Naive thymus-derived CD8-positive, alpha-beta T cell (primary cell): ENCODE measurements at regions not wholly inside any gene's neighbourhood (a gene's known extent, or its start where the extent isn't known, plus 50 kb on each side); places are given as distances from the start of the nearest gene placed in this dataset.

Source experiments
- ATAC-seq, 2 donors: fragments of 150-1000 bp; cut with Tn5 transposase in 1 of 2; sonication (Bioruptor Pico), chemical (Tn5 transposase) in 1 of 2; 1 replicate in 1 of 2; 2 replicates in 1 of 2; pipeline ENCODE4 v1.10.0; 2021; ENCODE audit warnings: mild to moderate bottlenecking in 2 of 2, moderate library complexity in 2 of 2
- POLR2A ChIA-PET: fragments of 350-600 bp; sonication (Branson Sonifier 250); formaldehyde crosslinking; loops from one replicate; lab custom pipeline; 2021; ENCODE audit warnings: antibody characterized with exemption; lab: Charles Lee
- DNase-seq, 10 donors: peaks; one replicate each; pipeline versions ENCODE4 v3.0.0 to v3.0.0-alpha.2; 2020 to 2022
- H3K27ac Mint-ChIP-seq, 10 donors: one replicate each; pipeline ENCODE4 v1.8.0; 2020 to 2022; ENCODE audit warnings: mild to moderate bottlenecking in 10 of 10, mixed read lengths in 10 of 10, moderate library complexity in 4 of 10, inconsistent platforms in 1 of 10
- H3K27me3 Mint-ChIP-seq, 5 donors: one replicate each; pipeline ENCODE4 v1.8.0; 2021 to 2022; ENCODE audit warnings: mixed read lengths in 5 of 5
- H3K36me3 Mint-ChIP-seq, 3 donors: one replicate each; pipeline ENCODE4 v1.8.0; 2020 to 2022; ENCODE audit warnings: mixed read lengths in 3 of 3, mild to moderate bottlenecking in 2 of 3, inconsistent platforms in 1 of 3
- H3K4me1 Mint-ChIP-seq, 4 donors: one replicate each; pipeline ENCODE4 v1.8.0; 2021 to 2022; ENCODE audit warnings: mixed read lengths in 4 of 4
- H3K4me3 Mint-ChIP-seq, 10 donors: one replicate each; pipeline ENCODE4 v1.8.0; 2020 to 2022; ENCODE audit warnings: mild to moderate bottlenecking in 10 of 10, mixed read lengths in 10 of 10, moderate library complexity in 6 of 10, inconsistent platforms in 1 of 10
- H3K9me3 Mint-ChIP-seq, 9 donors: one replicate each; pipeline ENCODE4 v1.8.0; 2020 to 2022; ENCODE audit warnings: mixed read lengths in 9 of 9, mild to moderate bottlenecking in 3 of 9, inconsistent platforms in 1 of 9, moderate library complexity in 1 of 9

DNA sequence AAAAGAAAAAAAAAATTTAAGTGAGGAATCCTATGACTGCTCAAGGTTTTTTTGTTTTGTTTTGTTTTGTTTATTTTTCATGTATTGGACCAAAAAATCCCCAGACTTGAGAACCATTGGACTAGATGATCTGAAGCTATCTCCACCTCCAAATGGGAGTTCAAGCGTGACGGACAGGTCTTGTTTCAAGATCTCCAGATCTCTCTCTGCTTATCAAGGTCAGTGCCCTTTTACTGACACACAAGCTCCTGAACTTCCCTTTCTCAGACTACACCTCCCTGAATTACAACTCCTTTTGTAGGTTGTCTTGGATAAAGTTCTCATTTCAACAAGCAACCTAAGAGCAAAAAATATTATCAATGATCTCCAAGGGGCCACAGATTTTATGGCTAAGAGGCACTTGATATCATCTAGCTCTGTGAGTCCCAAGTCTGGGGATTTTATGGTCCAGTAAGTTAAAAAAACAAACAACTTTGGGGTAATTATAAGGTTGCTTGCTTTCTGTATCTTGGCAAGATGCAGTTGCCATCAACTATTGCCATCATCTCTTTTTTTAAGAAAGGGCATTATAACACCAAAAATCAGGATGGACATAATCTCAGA, 396.0 kb upstream of the ATP5MC3 start:
- POLR2A ChIA-PET = no interaction called here
- Mint-ChIP-seq H3K9me3 (peaks cover 0 to 6% (median 0%) of the 10 kb centered on the region in 9 donors), H3K27me3 (peaks cover 4 to 24% (median 9%) of the 10 kb centered on the region in 5 donors), H3K4me3 (no peak overlapping the region), H3K4me1 (peaks cover 2 to 24% (median 13%) of the 10 kb centered on the region in 4 donors), H3K36me3 (peaks cover 0 to 3% (median 0%) of the 10 kb centered on the region in 3 donors), H3K27ac (no peak overlapping the region)
- ATAC-seq = no peak
- DNase-seq = no peak

DNA sequence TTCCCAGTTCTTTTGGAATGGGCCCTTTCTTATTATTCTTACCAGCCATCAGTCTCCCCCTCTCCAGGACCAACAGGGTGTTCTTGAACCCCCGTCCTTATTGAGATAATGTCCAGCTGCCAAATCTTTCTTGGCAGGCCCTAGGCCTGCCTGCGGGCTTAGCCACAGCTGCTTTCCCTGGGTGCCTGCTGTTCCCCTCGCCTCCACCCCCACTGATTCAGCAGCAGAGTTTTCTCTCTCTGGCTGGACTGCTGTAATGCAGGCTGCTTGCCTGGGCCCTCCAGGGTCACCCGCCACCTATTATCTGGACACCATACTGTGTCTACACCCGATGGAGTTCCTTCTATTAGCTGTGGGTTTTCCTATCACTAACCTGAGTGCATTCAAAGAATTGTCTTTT, 395.4 kb upstream of the ATP5MC3 start:
- H3K36me3 Mint-ChIP-seq = peaks cover 0 to 3% (median 0%) of the 10 kb centered on the region in 3 donors
- peaks cover 0 to 6% (median 0%) of the 10 kb centered on the region in 9 donors for H3K9me3 Mint-ChIP-seq
- peaks cover 2 to 24% (median 13%) of the 10 kb centered on the region in 4 donors for H3K4me1 Mint-ChIP-seq
- H3K4me3 Mint-ChIP-seq = no peak overlapping the region
- DNase-seq = no peak
- peak overlapping the region in 2 of 10 donors; percentile 33 to 50 for H3K27ac Mint-ChIP-seq
- H3K27me3 Mint-ChIP-seq = peaks cover 5 to 24% (median 9%) of the 10 kb centered on the region in 5 donors
- no peak for ATAC-seq
- POLR2A ChIA-PET = no interaction called here

DNA sequence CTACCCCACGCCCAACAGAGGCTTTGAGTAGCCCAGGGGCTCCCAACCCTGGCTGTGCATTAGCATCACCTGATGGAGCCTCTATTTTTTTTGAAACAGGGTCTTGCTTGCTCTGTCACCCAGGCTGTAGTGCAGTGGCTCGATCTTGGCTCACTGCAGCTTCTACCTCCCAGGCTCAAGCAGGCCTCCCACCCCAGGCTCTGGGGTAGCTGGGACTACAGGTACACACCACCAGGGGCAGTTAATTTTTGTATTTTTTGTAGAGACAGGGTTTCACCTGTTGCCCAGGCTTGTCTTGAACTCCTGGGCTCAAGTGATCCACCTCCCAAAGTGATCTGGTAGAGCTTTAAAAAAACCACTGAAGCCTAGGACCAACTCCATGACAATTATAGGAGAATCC, 394.8 kb upstream of the ATP5MC3 start:
- Mint-ChIP-seq H3K27ac (peak overlapping the region in 3 of 10 donors; percentile 54 to 65 (median 60)), H3K27me3 (peaks cover 6 to 27% (median 9%) of the 10 kb centered on the region in 5 donors), H3K4me3 (peak overlapping the region in 3 of 10 donors; percentile 26 to 37 (median 29)), H3K9me3 (peaks cover 0 to 6% (median 0%) of the 10 kb centered on the region in 9 donors), H3K36me3 (peaks cover 0 to 3% (median 0%) of the 10 kb centered on the region in 3 donors), H3K4me1 (peaks cover 2 to 24% (median 13%) of the 10 kb centered on the region in 4 donors)
- POLR2A ChIA-PET = no interaction called here
- DNase-seq (no peak), ATAC-seq (no peak)

DNA sequence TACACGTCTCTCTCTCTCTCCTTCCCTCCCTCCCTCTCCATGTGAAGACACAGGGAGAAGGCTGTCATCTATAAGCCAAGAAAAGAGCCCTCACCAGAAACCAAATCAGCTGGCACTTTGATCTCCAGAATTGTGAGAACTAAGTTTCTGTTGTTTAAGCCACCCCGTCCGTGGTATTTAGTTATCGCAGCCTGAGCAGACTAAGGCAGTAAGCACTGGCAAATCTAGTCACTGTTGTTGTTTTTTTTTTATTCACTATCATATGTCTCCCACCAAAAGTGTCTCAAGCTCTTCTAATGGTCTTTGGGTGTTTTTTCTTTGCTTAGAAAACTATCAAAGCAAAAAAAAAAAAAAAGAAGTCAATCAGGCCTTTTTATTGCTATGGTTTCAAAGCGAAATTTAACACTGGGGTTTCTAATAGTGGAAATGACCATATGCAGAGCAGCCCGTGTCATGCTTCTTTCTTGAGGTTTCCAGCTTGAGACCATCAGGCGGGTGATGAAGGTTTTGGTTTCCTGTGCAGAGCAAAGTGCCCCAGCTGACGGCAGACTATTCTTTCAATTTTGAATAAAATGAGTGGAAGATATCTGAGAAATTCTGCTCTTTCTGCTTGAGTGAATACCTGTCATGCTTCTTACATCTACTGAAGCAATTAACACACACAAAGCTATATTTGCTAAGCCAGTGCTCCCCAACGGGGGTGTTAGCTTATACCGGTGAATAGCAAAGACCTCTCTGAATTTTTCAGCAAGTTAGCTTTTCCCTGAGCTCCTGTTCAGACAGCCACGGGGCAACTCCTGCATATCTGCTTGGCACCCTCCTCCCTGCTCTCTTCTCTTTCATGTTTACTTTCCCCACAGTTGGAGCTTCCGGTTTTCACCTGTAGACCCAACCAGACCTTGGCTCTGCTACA, 394.1 kb upstream of the ATP5MC3 start:
- H3K4me1 Mint-ChIP-seq = peaks cover 2 to 24% (median 13%) of the 10 kb centered on the region in 4 donors
- H3K27me3 Mint-ChIP-seq = peaks cover 6 to 27% (median 9%) of the 10 kb centered on the region in 5 donors
- H3K36me3 Mint-ChIP-seq = peaks cover 0 to 3% (median 0%) of the 10 kb centered on the region in 3 donors
- H3K27ac Mint-ChIP-seq = peak overlapping the region in 3 of 10 donors; percentile 54 to 65 (median 60)
- POLR2A ChIA-PET = no interaction called here
- ATAC-seq (no peak), DNase-seq (peak in 1 of 10 donors; percentile 7)
- peaks cover 0 to 5% (median 0%) of the 10 kb centered on the region in 9 donors for H3K9me3 Mint-ChIP-seq
- peak overlapping the region in 4 of 10 donors; percentile 13 to 44 (median 32) for H3K4me3 Mint-ChIP-seq

DNA sequence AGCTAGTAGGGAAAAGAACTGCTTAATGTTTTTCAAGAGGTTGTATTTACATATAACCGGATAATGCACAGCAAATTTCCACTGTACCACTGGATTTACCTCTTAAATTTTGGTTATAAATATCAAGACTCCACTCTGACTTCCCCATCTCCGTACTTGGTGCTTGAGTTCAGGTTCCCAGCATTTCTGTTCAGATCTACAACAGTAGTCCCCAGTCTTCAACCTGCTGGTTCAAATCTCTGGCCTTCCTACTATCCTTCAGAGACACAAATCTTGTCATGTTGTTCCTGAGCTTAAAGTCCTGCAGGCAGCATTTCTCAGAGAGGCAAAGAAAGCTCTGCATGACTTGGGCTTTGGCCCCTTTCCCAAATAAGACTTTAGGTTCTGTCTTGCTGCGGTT, 392.6 kb upstream of the ATP5MC3 start:
- H3K9me3 Mint-ChIP-seq = no peaks in the 10 kb centered on the region
- POLR2A ChIA-PET = no interaction called here
- peaks cover 6 to 17% (median 9%) of the 10 kb centered on the region in 5 donors for H3K27me3 Mint-ChIP-seq
- H3K27ac Mint-ChIP-seq = no peak overlapping the region
- ATAC-seq = no peak
- H3K36me3 Mint-ChIP-seq = peaks cover 0 to 2% (median 0%) of the 10 kb centered on the region in 3 donors
- peaks cover 2 to 19% (median 13%) of the 10 kb centered on the region in 4 donors for H3K4me1 Mint-ChIP-seq
- DNase-seq = no peak
- no peak overlapping the region for H3K4me3 Mint-ChIP-seq

DNA sequence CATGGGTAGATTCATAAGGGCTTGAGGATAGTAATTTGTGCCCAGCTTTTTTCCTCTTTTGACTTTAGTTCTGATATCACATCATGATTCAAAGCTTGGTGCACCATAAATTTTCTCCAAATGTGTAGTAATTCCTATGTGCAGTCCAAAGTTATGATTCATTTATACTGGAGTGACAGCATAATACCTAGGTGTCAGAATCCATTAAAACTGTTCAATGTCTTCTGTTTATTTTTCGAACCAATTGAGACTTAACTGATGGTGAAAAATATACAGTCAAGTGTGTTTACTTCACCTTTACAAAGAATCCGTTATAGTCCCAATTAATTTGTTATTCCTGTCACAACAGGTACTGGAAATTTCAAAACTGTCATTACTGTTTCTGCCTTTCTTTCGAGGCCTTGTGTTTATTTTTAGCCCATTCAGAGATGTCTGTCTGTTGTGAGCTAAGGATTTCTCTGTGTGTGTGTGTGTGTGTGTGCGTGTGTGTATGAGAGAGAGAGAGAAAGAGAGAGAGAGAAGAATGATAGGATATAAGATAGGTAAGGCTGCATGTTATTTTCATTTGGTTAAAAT, 389.7 kb upstream of the ATP5MC3 start:
- peaks cover 0 to 15% (median 8%) of the 10 kb centered on the region in 5 donors for H3K27me3 Mint-ChIP-seq
- no peak for ATAC-seq
- no peaks in the 10 kb centered on the region for H3K9me3 Mint-ChIP-seq

DNA sequence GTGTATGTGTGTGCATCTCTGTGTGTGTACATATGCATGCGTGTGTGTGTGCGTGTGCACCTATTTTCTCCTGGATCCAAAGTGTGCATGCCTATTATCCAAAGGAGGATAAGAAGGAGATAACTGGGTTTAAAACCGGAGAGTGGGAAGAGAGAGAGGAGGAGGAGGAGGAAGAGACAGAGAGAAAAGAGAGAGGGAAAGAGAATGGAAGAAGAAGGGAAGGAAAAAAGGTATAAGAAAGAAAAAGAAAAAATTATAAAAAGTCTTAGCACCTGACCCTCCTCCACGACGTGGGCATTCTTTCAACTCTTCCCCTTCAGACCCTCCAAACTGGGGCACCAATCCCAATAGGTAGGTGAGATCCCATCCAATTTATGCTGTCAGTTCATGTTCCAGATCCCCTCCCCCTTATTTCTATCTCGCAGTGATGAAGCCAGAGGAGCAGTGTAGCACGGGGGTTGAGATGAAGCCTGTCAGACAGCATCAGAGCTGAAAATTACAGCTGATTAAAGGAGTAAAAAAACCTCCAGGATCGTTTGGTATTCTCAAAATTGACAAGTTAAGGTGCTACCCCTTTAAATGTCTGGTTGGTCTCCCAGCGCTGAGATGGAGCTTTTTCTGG, 386.7 kb upstream of the ATP5MC3 start:
- Mint-ChIP-seq H3K9me3 (peaks cover 0 to 1% (median 0%) of the 10 kb centered on the region in 9 donors), H3K4me1 (peaks cover 0 to 2% (median 0%) of the 10 kb centered on the region in 4 donors), H3K27me3 (peaks cover 0 to 9% (median 7%) of the 10 kb centered on the region in 5 donors), H3K36me3 (no peaks in the 10 kb centered on the region), H3K4me3 (no peak overlapping the region), H3K27ac (no peak overlapping the region)
- ATAC-seq = no peak
- no peak for DNase-seq
- POLR2A ChIA-PET = no interaction called here

More for the DNA sequence above, 389.7 kb upstream of the ATP5MC3 start:
- H3K36me3 Mint-ChIP-seq = no peaks in the 10 kb centered on the region
- no peak overlapping the region for H3K4me3 Mint-ChIP-seq
- POLR2A ChIA-PET = no interaction called here
- H3K4me1 Mint-ChIP-seq = peaks cover 2 to 14% (median 11%) of the 10 kb centered on the region in 4 donors
- no peak for DNase-seq
- H3K27ac Mint-ChIP-seq = no peak overlapping the region

DNA sequence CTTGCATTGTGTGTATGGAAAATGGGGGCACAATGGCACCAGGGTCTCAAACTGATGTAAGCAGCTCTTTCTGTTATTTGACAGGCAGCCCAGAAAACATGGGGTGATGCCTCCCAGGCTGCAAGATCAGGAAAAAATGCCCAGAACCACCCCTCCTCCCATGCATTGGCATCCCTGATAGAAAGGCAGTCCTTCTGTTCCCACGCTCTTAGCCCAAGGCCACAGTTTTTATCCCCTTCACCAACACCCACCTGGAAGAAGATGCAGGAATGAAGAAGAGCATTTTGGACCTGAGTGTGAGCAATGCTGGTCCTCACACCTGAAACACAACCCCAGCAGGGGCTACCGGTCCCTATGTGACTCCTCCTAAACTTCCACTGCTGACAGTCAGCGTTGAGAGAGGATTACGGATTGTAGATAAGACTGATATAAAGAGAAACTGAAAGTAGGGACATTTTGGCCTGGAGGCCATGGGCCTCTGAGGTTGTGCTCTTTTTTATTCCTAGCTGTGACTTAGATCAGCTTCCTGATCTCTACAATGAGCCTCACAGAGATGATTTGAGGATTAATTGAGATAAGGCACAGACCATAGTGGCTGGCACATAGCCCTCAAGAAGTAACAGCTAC, 386.0 kb upstream of the ATP5MC3 start:
- H3K36me3 Mint-ChIP-seq = no peaks in the 10 kb centered on the region
- POLR2A ChIA-PET = no interaction called here
- peaks cover 0 to 9% (median 7%) of the 10 kb centered on the region in 5 donors for H3K27me3 Mint-ChIP-seq
- peaks cover 0 to 2% (median 0%) of the 10 kb centered on the region in 4 donors for H3K4me1 Mint-ChIP-seq
- ATAC-seq (no peak), DNase-seq (no peak)
- peak overlapping the region in 1 of 10 donors; percentile 0 for H3K4me3 Mint-ChIP-seq
- peak overlapping the region in 1 of 10 donors; percentile 80 for H3K27ac Mint-ChIP-seq
- H3K9me3 Mint-ChIP-seq = peaks cover 0 to 1% (median 0%) of the 10 kb centered on the region in 9 donors

DNA sequence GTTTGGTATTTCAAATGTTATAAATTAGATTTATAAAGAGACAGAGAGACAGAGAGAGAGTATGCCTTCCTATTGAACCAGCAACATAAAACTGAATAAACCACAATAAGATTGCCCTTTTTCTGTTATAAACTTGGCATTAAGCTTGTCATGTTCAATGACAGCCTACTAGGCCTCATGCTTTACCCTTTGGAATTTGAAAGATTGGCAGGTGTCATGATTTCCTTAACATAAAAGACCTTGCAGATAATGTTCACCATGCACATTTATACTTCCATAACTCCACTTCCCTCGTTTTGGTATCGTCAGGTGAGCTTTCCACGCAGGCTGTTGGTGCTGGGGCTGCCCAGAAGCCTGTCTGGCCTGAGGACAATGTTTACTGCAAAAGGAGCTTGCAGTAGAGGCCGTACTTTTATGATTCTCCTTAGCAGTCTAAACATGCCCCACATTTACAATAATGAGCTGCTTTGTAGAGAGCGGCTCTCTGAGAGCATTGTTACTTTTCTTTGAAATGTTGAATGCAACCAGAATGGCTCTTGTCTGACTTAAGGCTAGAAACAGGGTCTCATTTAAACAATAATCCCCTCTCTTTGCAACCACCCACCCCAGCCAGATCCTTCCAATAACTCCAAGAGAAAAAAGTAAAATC, 379.1 kb upstream of the ATP5MC3 start:
- Mint-ChIP-seq H3K4me1 (no peaks in the 10 kb centered on the region), H3K27ac (no peak overlapping the region), H3K9me3 (peaks cover 0 to 1% (median 0%) of the 10 kb centered on the region in 9 donors), H3K4me3 (no peak overlapping the region), H3K36me3 (no peaks in the 10 kb centered on the region), H3K27me3 (peaks cover 5 to 23% (median 9%) of the 10 kb centered on the region in 5 donors)
- DNase-seq (no peak), ATAC-seq (no peak)
- POLR2A ChIA-PET = no interaction called here

DNA sequence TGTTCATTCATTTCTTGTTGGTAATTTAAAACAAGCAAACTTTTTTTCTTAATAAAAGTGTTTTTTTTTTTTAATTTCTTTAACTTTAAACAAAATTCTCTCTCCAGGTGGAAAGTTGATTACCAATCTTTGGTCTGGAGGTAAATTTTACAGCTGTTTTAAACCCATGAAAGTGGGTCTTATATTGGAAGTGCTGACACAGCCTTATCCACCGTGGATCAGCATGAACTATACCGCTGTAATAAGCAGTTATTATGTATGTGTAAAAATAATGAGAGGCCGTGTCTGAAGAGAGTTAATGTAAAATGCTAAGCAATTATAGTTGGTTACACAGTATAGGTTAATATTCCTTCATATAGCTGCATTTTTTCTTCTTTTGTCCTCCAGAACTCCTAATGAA, 378.1 kb upstream of the ATP5MC3 start:
- POLR2A ChIA-PET = no interaction called here
- no peak for DNase-seq
- H3K4me3 Mint-ChIP-seq = no peak overlapping the region
- no peak overlapping the region for H3K27ac Mint-ChIP-seq
- H3K9me3 Mint-ChIP-seq = peaks cover 0 to 1% (median 0%) of the 10 kb centered on the region in 9 donors
- H3K27me3 Mint-ChIP-seq = peaks cover 7 to 23% (median 11%) of the 10 kb centered on the region in 5 donors
- no peaks in the 10 kb centered on the region for H3K36me3 Mint-ChIP-seq
- no peaks in the 10 kb centered on the region for H3K4me1 Mint-ChIP-seq
- ATAC-seq = no peak

DNA sequence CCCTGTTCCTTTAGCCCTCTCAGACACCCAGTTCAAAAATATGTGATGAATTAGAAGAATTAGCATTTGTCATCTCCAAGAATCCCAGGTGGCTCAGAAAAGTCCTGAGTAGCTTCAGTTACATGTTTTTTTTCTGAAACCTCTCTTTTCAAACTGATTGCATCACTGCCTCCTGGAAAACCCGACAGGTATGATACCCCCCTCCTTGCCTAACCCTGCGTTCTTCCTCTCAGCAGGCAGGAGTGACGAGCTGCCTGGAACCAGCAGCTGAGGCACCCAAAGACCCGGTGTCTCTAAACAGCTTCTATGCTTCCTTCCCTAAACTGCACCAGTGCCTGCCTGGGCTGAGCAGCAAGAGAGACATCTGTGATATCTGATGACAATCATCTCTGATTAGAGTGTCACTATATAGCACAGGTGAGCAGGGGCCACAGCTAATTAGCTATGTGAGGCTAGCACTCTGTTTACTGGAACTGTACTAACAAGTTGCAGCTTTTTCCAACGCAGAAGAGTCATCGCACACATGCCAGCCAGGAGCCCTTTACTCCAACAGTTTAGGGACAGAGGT, 376.4 kb upstream of the ATP5MC3 start:
- Mint-ChIP-seq H3K36me3 (no peaks in the 10 kb centered on the region), H3K4me3 (no peak overlapping the region), H3K27ac (no peak overlapping the region), H3K4me1 (no peaks in the 10 kb centered on the region), H3K9me3 (no peaks in the 10 kb centered on the region), H3K27me3 (peaks cover 11 to 33% (median 17%) of the 10 kb centered on the region in 5 donors)
- DNase-seq (no peak), ATAC-seq (no peak)
- POLR2A ChIA-PET = no interaction called here
